OCI-LY7 (cell line): ENCODE measurements at regions not wholly inside any gene's neighbourhood (a gene's known extent, or its start where the extent isn't known, plus 50 kb on each side); places are given as distances from the start of the nearest gene placed in this dataset.

Experiments
- CTCF ChIP-seq: fragments of 200-600 bp; sonication (generic); conservative IDR thresholded peaks from 2 replicates; pipeline ENCODE4 v1.5.1; 2014; ENCODE audit warnings: mild to moderate bottlenecking, antibody characterized with exemption, low read length, moderate library complexity, mixed read lengths
- EZH2phosphoT487 ChIP-seq: fragments of 200-600 bp; sonication (generic); IDR thresholded peaks from 2 replicates; pipeline ENCODE4 v1.6.1; 2018; ENCODE audit warnings: low read depth, borderline replicate concordance, mild to moderate bottlenecking, mixed run types, antibody characterized with exemption, low read length, moderate library complexity, mixed read lengths

GRCh38 chr4:4778554-4778953 is 80.9 kb upstream of the MSX1 start:
- TF ChIP-seq CTCF (no peak), EZH2phosphoT487 (no peak)
